H1 (cell line): ENCODE measurements at regions not wholly inside any gene's neighbourhood (a gene's known extent, or its start where the extent isn't known, plus 50 kb on each side); places are given as distances from the start of the nearest gene placed in this dataset.

Experiments
- CEBPB ChIP-seq: IDR thresholded peaks from 2 replicates; pipeline ENCODE4 v1.6.1; 2012; ENCODE audit warnings: low read depth, low read length
- CTCF ChIP-seq, 3 experiments: IDR thresholded peaks; 1 replicate in 2 of 3; 2 replicates in 1 of 3; pipeline versions ENCODE4 v1.5.1 to v1.6.1; 2011; ENCODE audit warnings: low read length in 3 of 3, mild to moderate bottlenecking in 3 of 3, inconsistent platforms in 2 of 3, low read depth in 1 of 3, moderate library complexity in 1 of 3; ENCODE audit not compliant: insufficient read depth in 1 of 3; ENCODE audit errors: control extremely low read depth in 1 of 3
- KDM1A ChIP-seq: fragments of 200-600, 300-600 bp; sonication (generic); IDR thresholded peaks from 2 replicates; pipeline ENCODE4 v1.7.1; 2016; ENCODE audit warnings: mild to moderate bottlenecking, low read length, borderline replicate concordance
- POLR2AphosphoS5 ChIP-seq: IDR thresholded peaks from 2 replicates; pipeline ENCODE4 v1.6.1; 2011; ENCODE audit warnings: low read depth, low read length
- USF2 ChIP-seq: IDR thresholded peaks from 2 replicates; pipeline ENCODE4 v1.6.1; 2011; ENCODE audit warnings: low read length, improper control_type of control experiment

GRCh38 chr16:63697736-63698135 is 1424.1 kb downstream of the CDH11 start:
- TF ChIP-seq CTCF (IDR thresholded peaks at IDR 0.05; ENCODE audit: control extremely low read depth in 1 of 3, insufficient read depth in 1 of 3, low read depth in 1 of 3, low read length in 3 of 3) (no peak), KDM1A (no peak), USF2 (no peak), CEBPB (no peak), POLR2AphosphoS5 (no peak)
